Panc1 (cell line): ENCODE measurements at regions not wholly inside any gene's neighbourhood (a gene's known extent, or its start where the extent isn't known, plus 50 kb on each side); places are given as distances from the start of the nearest gene placed in this dataset.
"Not testable (repeated sequence)": the region's sequence is repeated elsewhere in the genome, so short reads cannot be mapped to it uniquely, and the experiment has no call there.

Experiments
- POLR2AphosphoS5 ChIP-seq: IDR thresholded peaks from 2 replicates; pipeline ENCODE4 v1.6.1; 2012; ENCODE audit warnings: mild to moderate bottlenecking, low read depth, low read length, moderate library complexity
- REST ChIP-seq, 2 experiments: IDR thresholded peaks; 2 replicates each; pipeline ENCODE4 v1.6.1; 2011 to 2012; ENCODE audit warnings: low read depth in 2 of 2, control low read depth in 1 of 2, low read length in 1 of 2, mild to moderate bottlenecking in 1 of 2, moderate library complexity in 1 of 2; ENCODE audit not compliant: insufficient read depth in 1 of 2
- TF ChIP-seq, protein P1 (sequence below): fragments of 450-650 bp; IDR thresholded peaks from 2 replicates; pipeline ENCODE4 v1.5.1; 2017; ENCODE audit warnings: mild to moderate bottlenecking

GRCh38 chr5:167108266-167108665 is 1183.2 kb upstream of the WWC1 start:
- not testable (repeated sequence) for TF ChIP-seq REST (IDR thresholded peaks at IDR 0.05; ENCODE audit: insufficient read depth in 1 of 2, low read depth in 2 of 2, low read length in 1 of 2); POLR2AphosphoS5
- TF ChIP-seq, protein P1, sequence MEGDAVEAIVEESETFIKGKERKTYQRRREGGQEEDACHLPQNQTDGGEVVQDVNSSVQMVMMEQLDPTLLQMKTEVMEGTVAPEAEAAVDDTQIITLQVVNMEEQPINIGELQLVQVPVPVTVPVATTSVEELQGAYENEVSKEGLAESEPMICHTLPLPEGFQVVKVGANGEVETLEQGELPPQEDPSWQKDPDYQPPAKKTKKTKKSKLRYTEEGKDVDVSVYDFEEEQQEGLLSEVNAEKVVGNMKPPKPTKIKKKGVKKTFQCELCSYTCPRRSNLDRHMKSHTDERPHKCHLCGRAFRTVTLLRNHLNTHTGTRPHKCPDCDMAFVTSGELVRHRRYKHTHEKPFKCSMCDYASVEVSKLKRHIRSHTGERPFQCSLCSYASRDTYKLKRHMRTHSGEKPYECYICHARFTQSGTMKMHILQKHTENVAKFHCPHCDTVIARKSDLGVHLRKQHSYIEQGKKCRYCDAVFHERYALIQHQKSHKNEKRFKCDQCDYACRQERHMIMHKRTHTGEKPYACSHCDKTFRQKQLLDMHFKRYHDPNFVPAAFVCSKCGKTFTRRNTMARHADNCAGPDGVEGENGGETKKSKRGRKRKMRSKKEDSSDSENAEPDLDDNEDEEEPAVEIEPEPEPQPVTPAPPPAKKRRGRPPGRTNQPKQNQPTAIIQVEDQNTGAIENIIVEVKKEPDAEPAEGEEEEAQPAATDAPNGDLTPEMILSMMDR: not testable (repeated sequence)
